ENCODE measurements at regions not wholly inside any gene's neighbourhood (a gene's known extent, or its start where the extent isn't known, plus 50 kb on each side); places are given as distances from the start of the nearest gene placed in this dataset.
"Not testable (repeated sequence)": the region's sequence is repeated elsewhere in the genome, so short reads cannot be mapped to it uniquely, and the experiment has no call there.

GRCh38 chr3:112736805-112737566 lies 96.0 kb upstream of the CCDC80 start:
- no peak for DNase-seq

- no peak for DNase-seq
Measured at GRCh38 chr3:112736386-112736785, 95.4 kb upstream of the CCDC80 start.

GRCh38 chr3:112735926-112736325 lies 95.0 kb upstream of the CCDC80 start:
- DNase-seq = no peak

- peak; percentile 71 to 77 for DNase-seq
Measured at GRCh38 chr3:112734736-112735350, 93.9 kb upstream of the CCDC80 start.

GRCh38 chr3:112734171-112734570 lies 93.2 kb upstream of the CCDC80 start:
- no peak for DNase-seq

- no peak for DNase-seq
Measured at GRCh38 chr3:112730210-112730609, 89.3 kb upstream of the CCDC80 start.

- no peak for DNase-seq
Measured at GRCh38 chr3:112721231-112721630, 80.3 kb upstream of the CCDC80 start.

GRCh38 chr3:112718967-112719366 lies 78.0 kb upstream of the CCDC80 start:
- no peak for DNase-seq

GRCh38 chr3:112718516-112718915 lies 77.6 kb upstream of the CCDC80 start:
- no peak for DNase-seq

- no peak for DNase-seq
Measured at GRCh38 chr3:112709911-112710310, 69.0 kb upstream of the CCDC80 start.

GRCh38 chr3:112699436-112699978 lies 58.6 kb upstream of the CCDC80 start:
- DNase-seq = no peak

GRCh38 chr3:112698442-112698841 lies 57.5 kb upstream of the CCDC80 start:
- DNase-seq = not testable (repeated sequence)

GRCh38 chr3:112696244-112696643 lies 55.3 kb upstream of the CCDC80 start:
- DNase-seq = not testable (repeated sequence)

- DNase-seq = not testable (repeated sequence)
Measured at GRCh38 chr3:112695377-112696108, 54.6 kb upstream of the CCDC80 start.

- DNase-seq = not testable (repeated sequence)
Measured at GRCh38 chr3:112694906-112695305, 54.0 kb upstream of the CCDC80 start.

GRCh38 chr3:112693186-112693585 lies 52.2 kb upstream of the CCDC80 start:
- DNase-seq = no peak
